B cell (primary cell): ENCODE measurements at regions not wholly inside any gene's neighbourhood (a gene's known extent, or its start where the extent isn't known, plus 50 kb on each side); places are given as distances from the start of the nearest gene placed in this dataset.

ENCODE experiments used
- EZH2 ChIP-seq: IDR thresholded peaks from 2 replicates; pipeline ENCODE4 v1.6.1; 2012; ENCODE audit warnings: borderline replicate concordance, low read depth, mild to moderate bottlenecking, moderate library complexity, low read length; ENCODE audit not compliant: insufficient read depth, poor library complexity, severe bottlenecking
- TF ChIP-seq, protein P1 (sequence below): fragments of 200-600 bp; IDR thresholded peaks from one replicate; pipeline ENCODE4 v1.8.0; 2022; ENCODE audit warnings: antibody characterized with exemption, mild to moderate bottlenecking

DNA sequence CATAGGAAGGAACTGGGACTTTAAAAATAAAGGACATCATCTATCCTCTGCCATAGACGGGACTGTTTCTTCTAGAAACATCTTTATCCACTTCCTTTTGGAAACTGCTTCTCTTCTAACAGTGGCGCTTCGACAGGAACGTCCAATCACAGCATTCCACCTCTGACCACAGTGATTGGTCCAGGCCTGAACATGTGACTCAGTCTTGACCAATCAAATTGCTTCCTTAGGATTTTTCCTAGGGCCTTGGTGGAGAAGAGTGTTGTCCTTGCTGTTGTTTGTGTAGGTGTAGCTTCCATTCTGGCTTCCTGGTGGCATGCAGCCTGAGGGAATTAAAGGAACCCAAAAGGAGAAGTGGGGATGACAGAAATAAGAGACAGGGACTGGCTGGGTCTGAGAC is 182.4 kb upstream of the TBX3 start:
- TF ChIP-seq, protein P1, sequence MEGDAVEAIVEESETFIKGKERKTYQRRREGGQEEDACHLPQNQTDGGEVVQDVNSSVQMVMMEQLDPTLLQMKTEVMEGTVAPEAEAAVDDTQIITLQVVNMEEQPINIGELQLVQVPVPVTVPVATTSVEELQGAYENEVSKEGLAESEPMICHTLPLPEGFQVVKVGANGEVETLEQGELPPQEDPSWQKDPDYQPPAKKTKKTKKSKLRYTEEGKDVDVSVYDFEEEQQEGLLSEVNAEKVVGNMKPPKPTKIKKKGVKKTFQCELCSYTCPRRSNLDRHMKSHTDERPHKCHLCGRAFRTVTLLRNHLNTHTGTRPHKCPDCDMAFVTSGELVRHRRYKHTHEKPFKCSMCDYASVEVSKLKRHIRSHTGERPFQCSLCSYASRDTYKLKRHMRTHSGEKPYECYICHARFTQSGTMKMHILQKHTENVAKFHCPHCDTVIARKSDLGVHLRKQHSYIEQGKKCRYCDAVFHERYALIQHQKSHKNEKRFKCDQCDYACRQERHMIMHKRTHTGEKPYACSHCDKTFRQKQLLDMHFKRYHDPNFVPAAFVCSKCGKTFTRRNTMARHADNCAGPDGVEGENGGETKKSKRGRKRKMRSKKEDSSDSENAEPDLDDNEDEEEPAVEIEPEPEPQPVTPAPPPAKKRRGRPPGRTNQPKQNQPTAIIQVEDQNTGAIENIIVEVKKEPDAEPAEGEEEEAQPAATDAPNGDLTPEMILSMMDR, result no peak
- no peak for TF ChIP-seq EZH2
